OCI-LY1 (cell line): ENCODE measurements at regions not wholly inside any gene's neighbourhood (a gene's known extent, or its start where the extent isn't known, plus 50 kb on each side); places are given as distances from the start of the nearest gene placed in this dataset.

Source experiments
- EZH2 ChIP-seq: fragments of 200-600 bp; sonication (generic), shearing (Covaris generic); IDR thresholded peaks from 2 replicates; pipeline ENCODE4 v1.8.0; 2017; ENCODE audit warnings: borderline replicate concordance, mixed run types, mild to moderate bottlenecking, antibody characterized with exemption, low read length, moderate library complexity, mixed read lengths
- TF ChIP-seq, protein P1 (sequence below): fragments of 200-600 bp; sonication (generic), shearing (Covaris generic); IDR thresholded peaks from 2 replicates; pipeline ENCODE4 v1.5.1; 2017; ENCODE audit warnings: mild to moderate bottlenecking, antibody characterized with exemption, low read length, moderate library complexity, mixed read lengths

DNA sequence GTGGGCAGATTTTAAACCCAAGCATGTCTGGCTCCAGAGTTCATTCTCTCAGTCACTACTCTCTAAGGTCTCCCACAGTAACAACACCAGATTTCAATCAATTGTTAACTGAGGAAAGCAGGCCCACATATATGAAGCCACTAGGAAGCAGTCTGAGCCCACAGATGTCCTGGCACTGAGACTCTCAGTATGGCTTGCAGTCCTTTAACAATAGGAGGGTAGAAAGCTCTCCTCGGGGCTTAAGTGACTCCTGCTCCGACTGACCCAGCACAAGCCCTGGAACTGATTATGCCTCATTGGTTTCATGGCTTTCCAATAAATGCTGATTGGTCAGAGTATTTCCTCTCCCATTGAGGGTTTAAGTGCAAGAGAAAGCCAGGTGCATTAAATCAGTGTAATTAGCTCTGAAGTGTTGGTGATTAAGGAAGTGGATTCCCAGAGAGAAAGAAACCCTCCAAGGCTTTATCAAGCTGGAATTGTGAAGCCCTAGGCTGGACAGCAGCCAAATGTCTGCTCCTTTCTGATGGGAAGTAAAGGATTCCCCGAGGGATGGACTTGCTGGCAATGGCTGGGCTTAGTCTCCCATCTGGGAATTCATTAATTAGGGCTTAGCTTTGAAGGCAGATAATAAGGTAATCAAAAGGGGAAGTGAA, 76.6 kb upstream of the PROKR2 start:
- TF ChIP-seq, protein P1, sequence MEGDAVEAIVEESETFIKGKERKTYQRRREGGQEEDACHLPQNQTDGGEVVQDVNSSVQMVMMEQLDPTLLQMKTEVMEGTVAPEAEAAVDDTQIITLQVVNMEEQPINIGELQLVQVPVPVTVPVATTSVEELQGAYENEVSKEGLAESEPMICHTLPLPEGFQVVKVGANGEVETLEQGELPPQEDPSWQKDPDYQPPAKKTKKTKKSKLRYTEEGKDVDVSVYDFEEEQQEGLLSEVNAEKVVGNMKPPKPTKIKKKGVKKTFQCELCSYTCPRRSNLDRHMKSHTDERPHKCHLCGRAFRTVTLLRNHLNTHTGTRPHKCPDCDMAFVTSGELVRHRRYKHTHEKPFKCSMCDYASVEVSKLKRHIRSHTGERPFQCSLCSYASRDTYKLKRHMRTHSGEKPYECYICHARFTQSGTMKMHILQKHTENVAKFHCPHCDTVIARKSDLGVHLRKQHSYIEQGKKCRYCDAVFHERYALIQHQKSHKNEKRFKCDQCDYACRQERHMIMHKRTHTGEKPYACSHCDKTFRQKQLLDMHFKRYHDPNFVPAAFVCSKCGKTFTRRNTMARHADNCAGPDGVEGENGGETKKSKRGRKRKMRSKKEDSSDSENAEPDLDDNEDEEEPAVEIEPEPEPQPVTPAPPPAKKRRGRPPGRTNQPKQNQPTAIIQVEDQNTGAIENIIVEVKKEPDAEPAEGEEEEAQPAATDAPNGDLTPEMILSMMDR = no peak
- TF ChIP-seq EZH2 = no peak
